ES-I3 (cell line): ENCODE measurements at regions not wholly inside any gene's neighbourhood (a gene's known extent, or its start where the extent isn't known, plus 50 kb on each side); places are given as distances from the start of the nearest gene placed in this dataset.
A peak's percentile ranks its signal among the peaks of the same experiment; 100 is the strongest.
"Not testable (repeated sequence)": the region's sequence is repeated elsewhere in the genome, so short reads cannot be mapped to it uniquely, and the experiment has no call there.

ENCODE experiments used
- H3K36me3 ChIP-seq: 2 replicates; pipeline ENCODE4 v1.6.1; 2013; ENCODE audit warnings: mild to moderate bottlenecking, low read length, control low read depth, moderate library complexity; ENCODE audit not compliant: insufficient read depth
- H3K4me1 ChIP-seq: 2 replicates; pipeline ENCODE4 v1.6.1; 2013; ENCODE audit warnings: mild to moderate bottlenecking, control low read depth, low read length; ENCODE audit not compliant: insufficient read depth
- H3K9ac ChIP-seq: 2 replicates; pipeline ENCODE4 v1.6.1; 2013; ENCODE audit warnings: low read depth, mild to moderate bottlenecking, low read length, moderate library complexity
- H3K9me3 ChIP-seq: 2 replicates; pipeline ENCODE4 v1.6.1; 2013; ENCODE audit warnings: mild to moderate bottlenecking, low read length, moderate library complexity; ENCODE audit not compliant: control insufficient read depth, insufficient read depth

- Histone ChIP-seq H3K9me3 (no peaks in the 10 kb centered on the region), H3K4me1 (peaks cover 8% of the 10 kb centered on the region; the same call in 1 of the 2 replicates), H3K36me3 (no peaks in the 10 kb centered on the region), H3K9ac (no peak overlapping the region)
These were observed 69.2 kb downstream of the LYZL2 start for GRCh38 chr10:30560326-30560725.

- no peak overlapping the region for H3K9ac ChIP-seq
- H3K4me1 ChIP-seq = peaks cover 12% of the 10 kb centered on the region; the same call in 1 of the 2 replicates
- H3K36me3 ChIP-seq = no peaks in the 10 kb centered on the region
These were observed 70.4 kb downstream of the LYZL2 start for GRCh38 chr10:30559180-30559579.

GRCh38 chr10:30558411-30558810 is 71.1 kb downstream of the LYZL2 start:
- Histone ChIP-seq H3K4me1 (peaks cover 12% of the 10 kb centered on the region; the same call in 1 of the 2 replicates), H3K9ac (no peak overlapping the region), H3K9me3 (no peaks in the 10 kb centered on the region), H3K36me3 (no peaks in the 10 kb centered on the region)

More at GRCh38 chr10:30559180-30559579, 70.4 kb downstream of the LYZL2 start:
- no peaks in the 10 kb centered on the region for H3K9me3 ChIP-seq

GRCh38 chr10:30557884-30558283 is 71.7 kb downstream of the LYZL2 start:
- H3K9me3 ChIP-seq = no peaks in the 10 kb centered on the region
- no peak overlapping the region for H3K9ac ChIP-seq
- H3K4me1 ChIP-seq = peaks cover 12% of the 10 kb centered on the region; the same call in 1 of the 2 replicates
- H3K36me3 ChIP-seq = no peaks in the 10 kb centered on the region

DNA sequence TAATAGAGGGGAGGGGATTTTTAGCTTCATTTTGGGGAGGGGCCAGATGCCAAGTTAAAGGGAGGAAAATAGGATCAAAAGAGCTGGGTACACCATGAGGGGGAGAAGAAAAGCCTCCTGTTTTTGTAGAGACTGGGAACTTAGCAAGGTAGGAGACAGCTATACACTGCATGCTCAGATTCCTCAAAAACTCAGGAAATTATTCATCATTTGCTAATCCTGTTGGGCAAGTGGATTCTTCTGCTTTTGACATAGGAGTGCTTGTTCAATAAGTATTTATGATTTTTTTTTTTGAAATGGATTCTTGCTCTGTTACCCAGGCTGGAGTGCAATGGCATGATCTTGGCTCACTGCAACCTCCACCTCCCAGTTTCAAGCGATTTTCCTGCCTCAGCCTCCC is 73.4 kb downstream of the LYZL2 start:
- Histone ChIP-seq H3K4me1 (peaks cover 12% of the 10 kb centered on the region; the same call in 1 of the 2 replicates), H3K9ac (no peak overlapping the region), H3K36me3 (no peaks in the 10 kb centered on the region), H3K9me3 (no peaks in the 10 kb centered on the region)

GRCh38 chr10:30555465-30555864 is 74.1 kb downstream of the LYZL2 start:
- H3K9me3 ChIP-seq = no peaks in the 10 kb centered on the region
- no peak overlapping the region for H3K9ac ChIP-seq
- peaks cover 12% of the 10 kb centered on the region; the same call in 1 of the 2 replicates for H3K4me1 ChIP-seq
- no peaks in the 10 kb centered on the region for H3K36me3 ChIP-seq

GRCh38 chr10:30554440-30554825 is 75.1 kb downstream of the LYZL2 start:
- Histone ChIP-seq H3K9ac (peak overlapping the region; percentile 32), H3K36me3 (no peaks in the 10 kb centered on the region), H3K9me3 (no peaks in the 10 kb centered on the region), H3K4me1 (peaks cover 12% of the 10 kb centered on the region; the same call in 1 of the 2 replicates)

GRCh38 chr10:30553626-30554439 is 75.7 kb downstream of the LYZL2 start:
- peaks cover 12% of the 10 kb centered on the region; the same call in 1 of the 2 replicates for H3K4me1 ChIP-seq
- H3K9ac ChIP-seq = peak overlapping the region; percentile 32

GRCh38 chr10:30553018-30553625 is 76.4 kb downstream of the LYZL2 start:
- Histone ChIP-seq H3K9ac (peak overlapping the region; percentile 32), H3K36me3 (no peaks in the 10 kb centered on the region), H3K4me1 (peaks cover 8% of the 10 kb centered on the region; the same call in 1 of the 2 replicates), H3K9me3 (no peaks in the 10 kb centered on the region)

More at GRCh38 chr10:30553626-30554439, 75.7 kb downstream of the LYZL2 start:
- Histone ChIP-seq H3K36me3 (no peaks in the 10 kb centered on the region), H3K9me3 (no peaks in the 10 kb centered on the region)

DNA sequence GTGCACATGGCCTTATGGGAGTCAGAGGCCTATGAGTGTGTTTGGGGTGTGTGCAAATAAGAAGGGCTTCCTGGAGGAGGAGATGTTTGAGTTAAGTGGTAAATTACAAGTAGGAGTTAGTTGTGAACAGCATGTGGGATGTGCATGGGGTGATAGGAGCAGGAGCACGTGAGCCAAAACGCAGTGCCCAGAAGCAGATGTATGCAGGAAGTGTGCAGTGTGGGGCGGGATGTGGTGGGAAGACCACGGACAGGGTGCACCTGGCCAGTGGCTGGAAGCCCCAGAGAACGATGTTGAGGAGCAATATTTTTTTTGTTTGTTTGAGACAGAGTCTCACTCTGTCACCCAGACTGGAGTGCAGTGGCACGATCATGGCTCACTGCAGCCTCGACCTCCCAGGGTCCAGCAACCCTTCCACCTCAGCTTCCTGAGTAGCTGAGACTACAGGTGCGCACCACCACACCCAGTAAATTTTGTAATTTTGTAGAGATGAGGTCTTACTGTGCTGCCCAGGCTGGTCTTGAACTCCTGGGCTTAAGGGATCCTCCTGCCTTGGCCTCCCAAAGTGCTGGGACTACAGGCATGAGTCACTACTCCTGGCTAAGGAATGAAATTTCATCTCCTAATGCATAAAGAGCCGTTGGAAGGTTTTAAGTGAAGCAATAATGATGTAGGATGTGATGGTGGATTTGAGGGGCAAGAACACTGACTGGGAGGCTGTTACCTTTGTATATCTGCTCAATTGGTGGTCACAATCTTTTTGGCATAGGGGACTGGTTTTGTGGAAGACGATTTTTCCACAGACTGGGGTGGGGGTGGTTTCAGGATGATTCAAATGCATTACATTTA is 78.4 kb downstream of the LYZL2 start:
- Histone ChIP-seq H3K9ac (no peak overlapping the region), H3K36me3 (no peaks in the 10 kb centered on the region), H3K4me1 (0 out of 2 replicates have a peak, but pooled peaks cover 4% of the 10 kb centered on the region), H3K9me3 (no peaks in the 10 kb centered on the region)

GRCh38 chr10:30549134-30549687 is 80.3 kb downstream of the LYZL2 start:
- not testable (repeated sequence) for H3K4me1 ChIP-seq, H3K9me3 ChIP-seq, H3K36me3 ChIP-seq, H3K9ac ChIP-seq

GRCh38 chr10:30546511-30546910 is 83.0 kb downstream of the LYZL2 start:
- H3K9ac ChIP-seq = no peak overlapping the region
- H3K9me3 ChIP-seq = no peaks in the 10 kb centered on the region
- no peaks in the 10 kb centered on the region for H3K4me1 ChIP-seq
- no peaks in the 10 kb centered on the region for H3K36me3 ChIP-seq

DNA sequence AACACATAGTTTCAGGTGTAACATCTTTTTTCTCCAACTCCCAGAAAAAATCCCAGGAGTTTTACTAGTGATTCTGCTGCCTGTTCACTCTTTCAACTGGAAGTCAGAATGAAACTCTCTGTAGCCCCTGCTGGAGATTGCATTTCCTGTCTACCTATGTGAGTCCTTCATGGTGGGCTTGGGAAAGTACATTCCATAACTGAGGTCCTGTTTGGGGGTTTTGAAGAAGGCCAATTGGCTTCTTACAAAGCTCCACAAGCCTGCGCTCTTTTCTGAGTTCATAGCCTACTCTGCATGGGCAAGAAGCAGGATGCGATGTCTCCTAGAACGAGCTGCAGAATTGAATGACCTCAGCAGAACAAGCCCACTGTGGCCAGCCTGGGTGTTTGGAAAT is 86.7 kb downstream of the LYZL2 start:
- Histone ChIP-seq H3K4me1 (peaks cover 8% of the 10 kb centered on the region), H3K9me3 (peaks cover 5% of the 10 kb centered on the region; the same call in 1 of the 2 replicates), H3K9ac (no peak overlapping the region), H3K36me3 (no peaks in the 10 kb centered on the region)
